ENCODE measurements at regions not wholly inside any gene's neighbourhood (a gene's known extent, or its start where the extent isn't known, plus 50 kb on each side); places are given as distances from the start of the nearest gene placed in this dataset.
A peak's percentile ranks its signal among the peaks of the same experiment; 100 is the strongest.

- no peak for TF ChIP-seq TAF1 (IDR thresholded peaks at IDR 0.05; ENCODE audit: low read depth)
- no peak for TF ChIP-seq EP300 (IDR thresholded peaks at IDR 0.05; ENCODE audit: borderline replicate concordance)
- TF ChIP-seq TEAD4 (IDR thresholded peaks at IDR 0.05): no peak
- no peak for TF ChIP-seq MAX (IDR thresholded peaks at IDR 0.05)
Observed at GRCh38 chr10:78547905-78548304, 514.2 kb downstream of the RPS24 start.

GRCh38 chr10:78548369-78548768 lies 514.7 kb downstream of the RPS24 start:
- TF ChIP-seq, protein P1, sequence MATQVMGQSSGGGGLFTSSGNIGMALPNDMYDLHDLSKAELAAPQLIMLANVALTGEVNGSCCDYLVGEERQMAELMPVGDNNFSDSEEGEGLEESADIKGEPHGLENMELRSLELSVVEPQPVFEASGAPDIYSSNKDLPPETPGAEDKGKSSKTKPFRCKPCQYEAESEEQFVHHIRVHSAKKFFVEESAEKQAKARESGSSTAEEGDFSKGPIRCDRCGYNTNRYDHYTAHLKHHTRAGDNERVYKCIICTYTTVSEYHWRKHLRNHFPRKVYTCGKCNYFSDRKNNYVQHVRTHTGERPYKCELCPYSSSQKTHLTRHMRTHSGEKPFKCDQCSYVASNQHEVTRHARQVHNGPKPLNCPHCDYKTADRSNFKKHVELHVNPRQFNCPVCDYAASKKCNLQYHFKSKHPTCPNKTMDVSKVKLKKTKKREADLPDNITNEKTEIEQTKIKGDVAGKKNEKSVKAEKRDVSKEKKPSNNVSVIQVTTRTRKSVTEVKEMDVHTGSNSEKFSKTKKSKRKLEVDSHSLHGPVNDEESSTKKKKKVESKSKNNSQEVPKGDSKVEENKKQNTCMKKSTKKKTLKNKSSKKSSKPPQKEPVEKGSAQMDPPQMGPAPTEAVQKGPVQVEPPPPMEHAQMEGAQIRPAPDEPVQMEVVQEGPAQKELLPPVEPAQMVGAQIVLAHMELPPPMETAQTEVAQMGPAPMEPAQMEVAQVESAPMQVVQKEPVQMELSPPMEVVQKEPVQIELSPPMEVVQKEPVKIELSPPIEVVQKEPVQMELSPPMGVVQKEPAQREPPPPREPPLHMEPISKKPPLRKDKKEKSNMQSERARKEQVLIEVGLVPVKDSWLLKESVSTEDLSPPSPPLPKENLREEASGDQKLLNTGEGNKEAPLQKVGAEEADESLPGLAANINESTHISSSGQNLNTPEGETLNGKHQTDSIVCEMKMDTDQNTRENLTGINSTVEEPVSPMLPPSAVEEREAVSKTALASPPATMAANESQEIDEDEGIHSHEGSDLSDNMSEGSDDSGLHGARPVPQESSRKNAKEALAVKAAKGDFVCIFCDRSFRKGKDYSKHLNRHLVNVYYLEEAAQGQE (IDR thresholded peaks at IDR 0.05; ENCODE audit: low read depth): no peak
- TF ChIP-seq, protein P2, sequence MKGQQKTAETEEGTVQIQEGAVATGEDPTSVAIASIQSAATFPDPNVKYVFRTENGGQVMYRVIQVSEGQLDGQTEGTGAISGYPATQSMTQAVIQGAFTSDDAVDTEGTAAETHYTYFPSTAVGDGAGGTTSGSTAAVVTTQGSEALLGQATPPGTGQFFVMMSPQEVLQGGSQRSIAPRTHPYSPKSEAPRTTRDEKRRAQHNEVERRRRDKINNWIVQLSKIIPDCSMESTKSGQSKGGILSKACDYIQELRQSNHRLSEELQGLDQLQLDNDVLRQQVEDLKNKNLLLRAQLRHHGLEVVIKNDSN (IDR thresholded peaks at IDR 0.05): no peak
- TF ChIP-seq EGR1 (IDR thresholded peaks at IDR 0.05) (no peak), ZBTB7A (IDR thresholded peaks at IDR 0.05; ENCODE audit: low read depth) (no peak), NFIC (IDR thresholded peaks at IDR 0.05) (no peak), CEBPB (IDR thresholded peaks at IDR 0.05) (no peak)

DNA sequence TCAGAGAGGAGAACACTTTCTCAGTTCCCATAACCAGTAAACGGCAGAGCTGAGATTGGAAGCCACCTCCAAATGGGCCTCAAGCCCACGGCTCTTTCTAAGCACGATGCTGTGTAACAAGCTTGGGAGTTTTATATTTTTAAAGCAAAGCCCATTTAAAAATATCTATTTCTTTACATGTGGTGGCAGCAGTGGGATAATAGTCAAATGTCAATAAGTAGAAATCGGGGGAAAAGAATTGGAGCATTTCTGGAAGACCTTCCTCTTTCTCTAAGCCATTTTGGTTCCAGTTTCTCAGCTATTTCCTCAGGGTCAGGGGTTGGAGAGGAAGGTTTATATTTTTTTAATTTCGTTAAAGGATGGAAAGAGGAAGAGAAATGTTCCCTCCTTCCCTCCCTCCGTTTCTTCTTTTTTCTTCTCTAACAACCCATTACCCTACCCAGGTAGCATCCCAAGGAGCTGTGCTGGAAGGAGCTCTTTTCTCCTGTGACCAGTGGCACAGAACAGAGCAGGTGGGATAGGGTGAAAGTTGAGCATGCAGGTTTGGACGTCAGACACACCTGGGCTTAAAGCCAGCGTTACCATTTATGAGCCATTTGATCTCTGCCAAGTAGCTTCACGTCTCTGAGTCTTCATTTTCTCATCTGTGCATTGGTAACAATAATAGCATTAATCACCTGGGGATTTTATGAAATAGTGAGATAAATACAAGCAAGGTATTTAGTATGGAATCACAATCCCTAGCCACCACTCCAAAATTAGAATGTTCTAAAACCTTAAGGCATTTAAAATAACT lies 515.7 kb downstream of the RPS24 start:
- no peak for TF ChIP-seq EGR1 (IDR thresholded peaks at IDR 0.05)
- TF ChIP-seq TEAD4 (IDR thresholded peaks at IDR 0.05): no peak; the same call in none of the 2 replicates
- no peak for TF ChIP-seq TAF1 (IDR thresholded peaks at IDR 0.05; ENCODE audit: low read depth)
- TF ChIP-seq, protein P2 (IDR thresholded peaks at IDR 0.05): 0 out of 2 replicates have a peak, but pooled peaks have one; percentile 11
- TF ChIP-seq CREB1 (IDR thresholded peaks at IDR 0.05; ENCODE audit: low read depth): no peak
- peak; percentile 84 for TF ChIP-seq TCF12 (IDR thresholded peaks at IDR 0.05; ENCODE audit: low read depth)
- peak; percentile 46; the same call in 1 of the 2 replicates for TF ChIP-seq YY1 (IDR thresholded peaks at IDR 0.05; ENCODE audit: low read depth)
- TF ChIP-seq, protein P1 (IDR thresholded peaks at IDR 0.05; ENCODE audit: low read depth): no peak
- no peak for TF ChIP-seq ZBTB7A (IDR thresholded peaks at IDR 0.05; ENCODE audit: low read depth)
- TF ChIP-seq CEBPB (IDR thresholded peaks at IDR 0.05): no peak
- peak; percentile 60 for TF ChIP-seq MAX (IDR thresholded peaks at IDR 0.05)
- TF ChIP-seq FOXM1 (IDR thresholded peaks at IDR 0.05; ENCODE audit: borderline replicate concordance, low read depth): peak; percentile 34; the same call in 1 of the 2 replicates
- TF ChIP-seq RAD21 (IDR thresholded peaks at IDR 0.05; ENCODE audit: low read depth): peak; percentile 2; the same call in 1 of the 2 replicates
- peak; percentile 70; the same call in 1 of the 2 replicates for TF ChIP-seq EP300 (IDR thresholded peaks at IDR 0.05; ENCODE audit: borderline replicate concordance)
- peak; percentile 95 for TF ChIP-seq NFIC (IDR thresholded peaks at IDR 0.05)

GRCh38 chr10:78550090-78550489 lies 516.4 kb downstream of the RPS24 start:
- no peak for TF ChIP-seq RAD21 (IDR thresholded peaks at IDR 0.05; ENCODE audit: low read depth)
- TF ChIP-seq, protein P1 (IDR thresholded peaks at IDR 0.05; ENCODE audit: low read depth): no peak
- TF ChIP-seq TCF12 (IDR thresholded peaks at IDR 0.05; ENCODE audit: low read depth): no peak
- TF ChIP-seq, protein P2 (IDR thresholded peaks at IDR 0.05): no peak
- TF ChIP-seq MAX (IDR thresholded peaks at IDR 0.05): no peak
- TF ChIP-seq EP300 (IDR thresholded peaks at IDR 0.05; ENCODE audit: borderline replicate concordance): no peak
- no peak for TF ChIP-seq EGR1 (IDR thresholded peaks at IDR 0.05)
- no peak for TF ChIP-seq FOXM1 (IDR thresholded peaks at IDR 0.05; ENCODE audit: borderline replicate concordance, low read depth)
- no peak for TF ChIP-seq CEBPB (IDR thresholded peaks at IDR 0.05)

All from Ishikawa (cell line).